H1 (cell line): ENCODE measurements at regions not wholly inside any gene's neighbourhood (a gene's known extent, or its start where the extent isn't known, plus 50 kb on each side); places are given as distances from the start of the nearest gene placed in this dataset.

Experiments
- CEBPB ChIP-seq: IDR thresholded peaks from 2 replicates; pipeline ENCODE4 v1.6.1; 2012; ENCODE audit warnings: low read depth, low read length
- CHD2 ChIP-seq: IDR thresholded peaks from 2 replicates; pipeline ENCODE4 v1.6.1; 2012; ENCODE audit warnings: low read length, improper control_type of control experiment
- CTCF ChIP-seq, 3 experiments: IDR thresholded peaks; 1 replicate in 2 of 3; 2 replicates in 1 of 3; pipeline versions ENCODE4 v1.5.1 to v1.6.1; 2011; ENCODE audit warnings: low read length in 3 of 3, mild to moderate bottlenecking in 3 of 3, inconsistent platforms in 2 of 3, low read depth in 1 of 3, moderate library complexity in 1 of 3; ENCODE audit not compliant: insufficient read depth in 1 of 3; ENCODE audit errors: control extremely low read depth in 1 of 3
- KDM1A ChIP-seq: fragments of 200-600, 300-600 bp; sonication (generic); IDR thresholded peaks from 2 replicates; pipeline ENCODE4 v1.7.1; 2016; ENCODE audit warnings: mild to moderate bottlenecking, low read length, borderline replicate concordance
- PHF8 ChIP-seq: fragments of 200-600 bp; sonication (generic); conservative IDR thresholded peaks from 2 replicates; pipeline ENCODE4 v1.7.1; 2012; ENCODE audit warnings: low read depth, mild to moderate bottlenecking, inconsistent platforms, low read length, moderate library complexity
- POLR2A ChIP-seq, 2 experiments: IDR thresholded peaks; 1 replicate in 1 of 2; 2 replicates in 1 of 2; pipeline ENCODE4 v1.6.1; 2011; ENCODE audit warnings: low read depth in 2 of 2, low read length in 2 of 2, mild to moderate bottlenecking in 2 of 2; ENCODE audit errors: control extremely low read depth in 1 of 2
- POLR2AphosphoS5 ChIP-seq: IDR thresholded peaks from 2 replicates; pipeline ENCODE4 v1.6.1; 2011; ENCODE audit warnings: low read depth, low read length
- POU5F1 ChIP-seq: IDR thresholded peaks from 2 replicates; pipeline ENCODE4 v1.6.1; 2011; ENCODE audit warnings: low read depth, mild to moderate bottlenecking, low read length, moderate library complexity
- RBBP5 ChIP-seq: IDR thresholded peaks from 2 replicates; pipeline ENCODE4 v1.7.1; 2012; ENCODE audit warnings: low read depth, mild to moderate bottlenecking, inconsistent platforms, low read length, moderate library complexity, borderline replicate concordance
- RNF2 ChIP-seq: fragments of 200-900, 300-1000 bp; sonication (generic); IDR thresholded peaks from 2 replicates; pipeline ENCODE4 v1.7.1; 2016; ENCODE audit warnings: borderline replicate concordance, low read depth, mild to moderate bottlenecking, antibody characterized with exemption, low read length; ENCODE audit not compliant: poor library complexity, severe bottlenecking; ENCODE audit errors: missing control alignments
- SIN3A ChIP-seq, 2 experiments: IDR thresholded peaks in 1 of 2; conservative IDR thresholded peaks in 1 of 2; 2 replicates each; pipeline ENCODE4 v1.6.1; 2011 to 2012; ENCODE audit warnings: low read length in 2 of 2, improper control_type of control experiment in 1 of 2, low read depth in 1 of 2, mild to moderate bottlenecking in 1 of 2
- TCF12 ChIP-seq: IDR thresholded peaks from 2 replicates; pipeline ENCODE4 v1.6.1; 2011; ENCODE audit warnings: low read depth, mild to moderate bottlenecking, low read length

GRCh38 chr17:34858591-34859565, 102.4 kb downstream of the CCT6B start:
- TF ChIP-seq POLR2AphosphoS5 (no peak), RNF2 (no peak), RBBP5 (no peak), CTCF (IDR thresholded peaks at IDR 0.05; ENCODE audit: control extremely low read depth in 1 of 3, insufficient read depth in 1 of 3, low read depth in 1 of 3, low read length in 3 of 3) (no peak), KDM1A (no peak), POLR2A (IDR thresholded peaks at IDR 0.05; ENCODE audit: control extremely low read depth in 1 of 2, low read depth in 2 of 2, low read length in 2 of 2) (no peak), PHF8 (no peak), SIN3A (conservative IDR thresholded peaks at IDR 0.05 in 1 of 2, IDR thresholded peaks at IDR 0.05 in 1 of 2; ENCODE audit: low read depth in 1 of 2, low read length in 2 of 2) (no peak), CEBPB (no peak), TCF12 (no peak), POU5F1 (no peak), CHD2 (no peak)
